AG09319 (cell line): ENCODE measurements at regions not wholly inside any gene's neighbourhood (a gene's known extent, or its start where the extent isn't known, plus 50 kb on each side); places are given as distances from the start of the nearest gene placed in this dataset.
"Not testable (repeated sequence)": the region's sequence is repeated elsewhere in the genome, so short reads cannot be mapped to it uniquely, and the experiment has no call there.

Experiments used
- DNase-seq: peaks from one replicate; pipeline ENCODE4 v3.0.0-alpha.2; 2010; ENCODE audit warnings: low read depth; ENCODE audit errors: extremely low read depth
- TF ChIP-seq, protein P1 (sequence below): IDR thresholded peaks from 2 replicates; pipeline ENCODE4 v1.5.1; 2011; ENCODE audit warnings: low read depth, mild to moderate bottlenecking, inconsistent platforms, low read length, moderate library complexity

- no peak for DNase-seq
- TF ChIP-seq, protein P1, sequence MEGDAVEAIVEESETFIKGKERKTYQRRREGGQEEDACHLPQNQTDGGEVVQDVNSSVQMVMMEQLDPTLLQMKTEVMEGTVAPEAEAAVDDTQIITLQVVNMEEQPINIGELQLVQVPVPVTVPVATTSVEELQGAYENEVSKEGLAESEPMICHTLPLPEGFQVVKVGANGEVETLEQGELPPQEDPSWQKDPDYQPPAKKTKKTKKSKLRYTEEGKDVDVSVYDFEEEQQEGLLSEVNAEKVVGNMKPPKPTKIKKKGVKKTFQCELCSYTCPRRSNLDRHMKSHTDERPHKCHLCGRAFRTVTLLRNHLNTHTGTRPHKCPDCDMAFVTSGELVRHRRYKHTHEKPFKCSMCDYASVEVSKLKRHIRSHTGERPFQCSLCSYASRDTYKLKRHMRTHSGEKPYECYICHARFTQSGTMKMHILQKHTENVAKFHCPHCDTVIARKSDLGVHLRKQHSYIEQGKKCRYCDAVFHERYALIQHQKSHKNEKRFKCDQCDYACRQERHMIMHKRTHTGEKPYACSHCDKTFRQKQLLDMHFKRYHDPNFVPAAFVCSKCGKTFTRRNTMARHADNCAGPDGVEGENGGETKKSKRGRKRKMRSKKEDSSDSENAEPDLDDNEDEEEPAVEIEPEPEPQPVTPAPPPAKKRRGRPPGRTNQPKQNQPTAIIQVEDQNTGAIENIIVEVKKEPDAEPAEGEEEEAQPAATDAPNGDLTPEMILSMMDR, result no peak
Measured at GRCh38 chr16:14011846-14012245, 59.3 kb upstream of the MRTFB start.

GRCh38 chr16:14013145-14013570 lies 58.0 kb upstream of the MRTFB start:
- DNase-seq, result no peak
- TF ChIP-seq, protein P1, result no peak

DNA sequence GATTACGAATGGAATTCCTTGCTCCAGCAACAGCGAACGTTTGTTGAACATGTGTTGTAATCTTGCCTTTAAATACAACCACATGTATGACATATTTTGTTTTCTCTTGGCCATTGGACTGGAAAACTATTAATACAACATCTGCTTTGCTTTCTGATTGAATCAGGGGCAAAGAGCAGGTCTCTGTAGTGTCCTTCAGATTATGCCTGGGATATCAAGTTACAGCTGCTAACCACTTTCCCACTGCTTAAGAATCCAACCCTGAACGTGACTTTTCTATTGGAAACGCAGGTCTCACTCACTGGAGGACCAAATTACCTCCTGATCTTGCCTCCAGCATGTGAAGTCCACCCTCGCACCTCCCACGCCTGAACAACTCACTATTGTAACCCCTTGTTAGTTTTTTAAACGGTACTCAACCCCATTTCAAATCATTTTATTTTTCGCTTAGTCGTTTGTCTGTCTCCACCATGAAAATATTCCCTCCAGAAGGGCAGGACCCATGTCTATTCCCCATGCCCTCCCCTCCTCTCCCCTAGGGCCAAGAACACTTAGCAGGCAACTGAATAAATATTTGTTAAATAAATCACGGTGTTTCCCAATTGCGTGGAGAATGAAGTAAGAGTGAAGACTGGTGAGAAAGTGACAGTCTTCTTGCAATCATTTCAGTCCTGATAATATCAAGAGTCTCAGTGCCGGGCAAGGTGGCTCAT lies 57.4 kb upstream of the MRTFB start:
- TF ChIP-seq, protein P1, result no peak
- peak; percentile 96 for DNase-seq

DNA sequence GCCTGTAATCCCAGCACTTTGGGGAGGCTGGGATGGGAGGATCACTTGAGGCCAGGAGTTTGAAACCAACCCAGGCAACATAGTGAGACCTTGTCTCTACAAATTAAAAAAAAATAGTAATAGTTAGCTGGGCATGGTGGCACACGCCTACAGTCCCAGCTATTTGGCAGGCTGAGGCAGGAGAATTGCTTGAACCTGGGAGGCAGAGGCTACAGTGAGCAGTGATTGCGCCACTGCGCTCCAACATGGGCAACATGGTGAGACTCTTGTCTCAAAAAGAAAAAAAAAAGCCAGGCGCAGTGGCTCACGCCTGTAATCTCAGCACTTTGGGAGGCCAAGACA lies 56.9 kb upstream of the MRTFB start:
- no peak for DNase-seq
- TF ChIP-seq, protein P1, result no peak

DNA sequence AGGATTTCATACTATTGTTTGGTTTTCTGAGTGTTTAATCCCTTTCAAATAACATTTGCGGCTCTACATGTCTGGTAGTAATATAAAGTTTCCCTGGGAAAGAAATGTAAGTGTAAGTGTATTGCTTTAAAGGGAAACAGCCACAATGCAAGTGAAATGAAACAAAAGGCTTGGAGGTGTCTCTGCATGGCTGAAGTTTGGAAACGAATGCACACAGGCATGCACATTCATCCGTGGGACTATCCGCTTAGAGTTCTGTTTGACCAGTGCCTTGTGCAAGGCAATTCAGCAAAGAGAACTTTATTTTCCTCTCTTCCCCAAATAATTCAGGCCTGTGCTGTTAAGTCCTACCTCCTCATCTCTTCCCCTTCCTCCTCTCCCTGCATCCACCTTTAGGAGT lies 56.1 kb upstream of the MRTFB start:
- no peak for DNase-seq
- TF ChIP-seq, protein P1, result no peak

GRCh38 chr16:14015461-14015860 lies 55.7 kb upstream of the MRTFB start:
- TF ChIP-seq, protein P1, result no peak
- DNase-seq, result no peak

DNA sequence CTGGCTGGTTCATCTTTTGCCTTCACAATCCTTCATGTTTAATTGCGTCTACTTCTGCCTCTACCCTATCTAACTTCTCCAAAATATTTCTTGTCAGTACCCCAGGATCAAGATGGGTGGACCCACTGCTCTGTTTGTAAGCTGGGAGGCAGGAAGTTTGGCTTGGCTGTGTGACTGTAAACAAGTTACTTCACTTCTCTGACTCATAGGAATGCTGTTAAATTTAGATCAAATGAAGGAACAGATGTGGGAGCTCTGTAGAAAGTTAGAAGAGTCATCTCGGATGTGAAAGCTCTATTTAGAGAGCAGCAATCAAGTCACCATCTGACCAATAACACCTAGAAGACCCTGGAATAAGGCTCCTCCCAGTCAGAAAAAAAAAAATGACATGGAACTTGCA lies 55.2 kb upstream of the MRTFB start:
- peak; percentile 79 for DNase-seq
- TF ChIP-seq, protein P1, result peak; percentile 17; the same call in 1 of the 2 replicates

GRCh38 chr16:14016362-14016761 lies 54.8 kb upstream of the MRTFB start:
- not testable (repeated sequence) for DNase-seq
